IMR-90 (cell line): ENCODE measurements at regions not wholly inside any gene's neighbourhood (a gene's known extent, or its start where the extent isn't known, plus 50 kb on each side); places are given as distances from the start of the nearest gene placed in this dataset.

Source experiments
- CHD1 ChIP-seq: IDR thresholded peaks from 2 replicates; pipeline ENCODE4 v1.6.1; 2012; ENCODE audit warnings: low read depth, low read length, improper control_type of control experiment
- CTCF ChIP-seq: conservative IDR thresholded peaks from 2 replicates; pipeline ENCODE4 v1.5.1; 2012; ENCODE audit warnings: mild to moderate bottlenecking, low read depth, low read length, improper control_type of control experiment

- no peak for TF ChIP-seq CTCF
- no peak for TF ChIP-seq CHD1
Measured at GRCh38 chr10:25824050-25824449, 110.0 kb upstream of the MYO3A start.
